ENCODE measurements at regions not wholly inside any gene's neighbourhood (a gene's known extent, or its start where the extent isn't known, plus 50 kb on each side); places are given as distances from the start of the nearest gene placed in this dataset.
A peak's percentile ranks its signal among the peaks of the same experiment; 100 is the strongest.

DNA sequence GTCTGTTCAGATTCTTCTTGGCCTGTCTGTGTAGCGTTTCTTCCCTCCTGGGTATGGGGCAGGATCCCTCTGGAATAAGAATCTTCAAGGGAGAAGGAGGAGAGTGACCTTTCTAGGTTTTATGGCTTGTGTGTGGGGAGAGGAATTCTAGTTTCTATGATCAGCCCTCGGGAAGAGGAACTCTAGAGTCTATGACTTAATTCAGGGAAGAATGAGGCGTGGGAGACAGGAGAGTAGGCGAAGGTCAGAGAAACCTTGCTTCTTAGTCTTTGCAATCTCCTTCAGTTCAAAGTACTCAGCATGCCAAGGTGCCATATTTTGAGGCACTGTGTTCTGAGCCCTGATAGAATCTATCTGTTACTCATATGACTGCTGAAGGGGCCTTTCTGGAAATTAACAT, 99.2 kb upstream of the C3orf80 start:
- no peak overlapping the region for H3K14ac ChIP-seq (replicated peaks; ENCODE audit: low read depth, low read length)
- H2AK9ac ChIP-seq (replicated peaks; ENCODE audit: low read depth, low read length, poor library complexity) = no peak overlapping the region
- no peak overlapping the region for H3K18ac ChIP-seq (ENCODE audit: low read depth, low read length)
- DNase-seq = no peak
- H3K4me2 ChIP-seq (ENCODE audit: low read depth, low read length) = no peak overlapping the region
- TF ChIP-seq MAFK (IDR thresholded peaks at IDR 0.05; ENCODE audit: low read depth, low read length) (no peak), USF2 (IDR thresholded peaks at IDR 0.05; ENCODE audit: low read depth, low read length) (no peak), NFE2L2 (IDR thresholded peaks at IDR 0.05; ENCODE audit: low read depth, low read length) (no peak), SMC3 (IDR thresholded peaks at IDR 0.05; ENCODE audit: low read depth, low read length) (no peak), ELK1 (IDR thresholded peaks at IDR 0.05; ENCODE audit: borderline replicate concordance, low read depth, low read length) (no peak), RAD21 (IDR thresholded peaks at IDR 0.05; ENCODE audit: low read length) (no peak), CEBPB (IDR thresholded peaks at IDR 0.05; ENCODE audit: low read depth, low read length) (no peak), BHLHE40 (IDR thresholded peaks at IDR 0.05; ENCODE audit: low read depth, low read length) (no peak), POLR2A (IDR thresholded peaks at IDR 0.05; ENCODE audit: low read depth, low read length) (no peak), RCOR1 (IDR thresholded peaks at IDR 0.05; ENCODE audit: insufficient replicate concordance, low read length) (no peak), FOS (IDR thresholded peaks at IDR 0.05; ENCODE audit: low read depth, low read length) (no peak), MAZ (IDR thresholded peaks at IDR 0.05; ENCODE audit: borderline replicate concordance, low read depth, low read length) (no peak), MXI1 (IDR thresholded peaks at IDR 0.05; ENCODE audit: borderline replicate concordance, low read depth, low read length) (no peak), RFX5 (IDR thresholded peaks at IDR 0.05; ENCODE audit: low read depth, low read length) (no peak), CHD1 (IDR thresholded peaks at IDR 0.05; ENCODE audit: low read depth, low read length) (no peak)
- TF ChIP-seq, protein P1, sequence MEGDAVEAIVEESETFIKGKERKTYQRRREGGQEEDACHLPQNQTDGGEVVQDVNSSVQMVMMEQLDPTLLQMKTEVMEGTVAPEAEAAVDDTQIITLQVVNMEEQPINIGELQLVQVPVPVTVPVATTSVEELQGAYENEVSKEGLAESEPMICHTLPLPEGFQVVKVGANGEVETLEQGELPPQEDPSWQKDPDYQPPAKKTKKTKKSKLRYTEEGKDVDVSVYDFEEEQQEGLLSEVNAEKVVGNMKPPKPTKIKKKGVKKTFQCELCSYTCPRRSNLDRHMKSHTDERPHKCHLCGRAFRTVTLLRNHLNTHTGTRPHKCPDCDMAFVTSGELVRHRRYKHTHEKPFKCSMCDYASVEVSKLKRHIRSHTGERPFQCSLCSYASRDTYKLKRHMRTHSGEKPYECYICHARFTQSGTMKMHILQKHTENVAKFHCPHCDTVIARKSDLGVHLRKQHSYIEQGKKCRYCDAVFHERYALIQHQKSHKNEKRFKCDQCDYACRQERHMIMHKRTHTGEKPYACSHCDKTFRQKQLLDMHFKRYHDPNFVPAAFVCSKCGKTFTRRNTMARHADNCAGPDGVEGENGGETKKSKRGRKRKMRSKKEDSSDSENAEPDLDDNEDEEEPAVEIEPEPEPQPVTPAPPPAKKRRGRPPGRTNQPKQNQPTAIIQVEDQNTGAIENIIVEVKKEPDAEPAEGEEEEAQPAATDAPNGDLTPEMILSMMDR (conservative IDR thresholded peaks at IDR 0.05; ENCODE audit: low read depth, low read length) = no peak
- no TSS peak for BruUV-seq (replicated peaks)
- no peaks in the 10 kb centered on the region for H3K36me3 ChIP-seq (ENCODE audit: control insufficient read depth, insufficient read depth, low read length)
- H4K20me1 ChIP-seq (ENCODE audit: insufficient read depth, low read length) = no peaks in the 10 kb centered on the region
- no peak overlapping the region for H3K56ac ChIP-seq (ENCODE audit: extremely low read depth, insufficient read depth, low read length)
- no peak overlapping the region for H2AFZ ChIP-seq (replicated peaks; ENCODE audit: low read length, poor library complexity)
- intact Hi-C loops (cut with micrococcal nuclease) (no loop called here), dilution Hi-C loops (cut with HindIII; ENCODE audit: low sequenced_read_pairs, unreplicated experiment) (no loop called here), in situ Hi-C loops (cut with MboI; ENCODE audit: low sequenced_read_pairs) (no loop called here)
- CTCF ChIA-PET = interaction anchor here (1.3 kb wide), 1 partner anchor 14 kb away, joined by 6 read pairs; no protein-coding TSS in a partner anchor
- H3K79me1 ChIP-seq (ENCODE audit: low read depth in 1 of 2, low read length in 2 of 2) = no peaks in the 10 kb centered on the region
- H3K4ac ChIP-seq (ENCODE audit: low read depth, low read length) = no peak overlapping the region
- peaks cover 4% of the 10 kb centered on the region for H3K4me1 ChIP-seq (ENCODE audit: control insufficient read depth, insufficient read depth, low read length)
- H2BK20ac ChIP-seq (ENCODE audit: low read depth, low read length) = 0 out of 2 replicates have a peak overlapping the region, but pooled peaks have one; percentile 21
- no peak overlapping the region for H2BK120ac ChIP-seq (ENCODE audit: low read depth, low read length)
- 100% methylated on average over 1 of the region's 4 CpGs; no CpG with 5 or more reads in 1 of the 2 experiments for WGBS, 2 experiments (ENCODE audit: extremely low coverage in 2 of 2, insufficient read length in 1 of 2)
- no peak overlapping the region for H2AK5ac ChIP-seq (ENCODE audit: low read depth, low read length)
- no peak overlapping the region for H3K4me3 ChIP-seq (ENCODE audit: insufficient read depth, low read depth, low read length)
- H4K91ac ChIP-seq (ENCODE audit: insufficient read depth, low read depth, low read length) = no peak overlapping the region
- H2BK15ac ChIP-seq (ENCODE audit: low read depth, low read length) = no peak overlapping the region
- POLR2A ChIA-PET (ENCODE audit: unreplicated experiment) = no interaction called here
- ATAC-seq (ENCODE audit: low read depth) = no peak
- H3K27ac ChIP-seq (ENCODE audit: insufficient read depth, low read length) = no peak overlapping the region
- no peak overlapping the region for H4K5ac ChIP-seq (ENCODE audit: low read depth, low read length)
- no peak overlapping the region for H2BK5ac ChIP-seq (ENCODE audit: low read depth, low read length, poor library complexity, severe bottlenecking)
- H3K23ac ChIP-seq (ENCODE audit: low read depth, low read length) = no peak overlapping the region
- H3K9ac ChIP-seq (ENCODE audit: low read depth, low read length) = no peak overlapping the region
- H4K8ac ChIP-seq (ENCODE audit: low read depth in 2 of 2, low read length in 2 of 2) = no peak overlapping the region
- H3K9me3 ChIP-seq (ENCODE audit: control insufficient read depth, insufficient read depth, low read length) = no peaks in the 10 kb centered on the region
- H3K27me3 ChIP-seq (ENCODE audit: control insufficient read depth, insufficient read depth, low read length) = no peaks in the 10 kb centered on the region
- H3K9me1 ChIP-seq (ENCODE audit: insufficient read depth, low read length) = peaks cover 7% of the 10 kb centered on the region; the same call in 1 of the 2 replicates

Measured in IMR-90 (cell line).